Natural killer cell (primary cell): ENCODE measurements at regions not wholly inside any gene's neighbourhood (a gene's known extent, or its start where the extent isn't known, plus 50 kb on each side); places are given as distances from the start of the nearest gene placed in this dataset.
"Not testable (repeated sequence)": the region's sequence is repeated elsewhere in the genome, so short reads cannot be mapped to it uniquely, and the experiment has no call there.

Source experiments
- ATAC-seq, 3 donors: fragments of 150-1000 bp in 2 of 3; fragments of 200-7000 bp in 1 of 3; cut with Tn5 transposase; 1 replicate in 1 of 3; 2 replicates in 2 of 3; pipeline ENCODE4 v1.10.0; 2021; ENCODE audit warnings: mild to moderate bottlenecking in 2 of 3, moderate library complexity in 2 of 3
- DNase-seq, 2 donors: peaks; one replicate each; pipeline versions ENCODE4 v3.0.0 to v3.0.0-alpha.2; 2013 to 2021; ENCODE audit warnings: mixed read lengths in 1 of 2
- H3K27ac ChIP-seq: one replicate; pipeline ENCODE4 v1.5.1; 2013; ENCODE audit warnings: mild to moderate bottlenecking, low read length
- H3K27me3 ChIP-seq: one replicate; pipeline ENCODE4 v1.6.1; 2013; ENCODE audit warnings: low read length; ENCODE audit not compliant: control insufficient read depth, insufficient read depth
- H3K36me3 ChIP-seq: one replicate; pipeline ENCODE4 v1.6.1; 2013; ENCODE audit warnings: low read length; ENCODE audit not compliant: control insufficient read depth, insufficient read depth
- H3K4me1 ChIP-seq: one replicate; pipeline ENCODE4 v1.6.1; 2013; ENCODE audit warnings: low read length; ENCODE audit not compliant: control insufficient read depth, insufficient read depth
- H3K4me3 ChIP-seq: one replicate; pipeline ENCODE4 v1.5.1; 2013; ENCODE audit warnings: low read length
- H3K9me3 ChIP-seq: one replicate; pipeline ENCODE4 v1.6.1; 2013; ENCODE audit warnings: low read length; ENCODE audit not compliant: control insufficient read depth, insufficient read depth
- H3K27ac Mint-ChIP-seq, 2 donors: one replicate each; pipeline ENCODE4 v1.8.0; 2022; ENCODE audit warnings: mild to moderate bottlenecking in 2 of 2, mixed read lengths in 2 of 2, moderate library complexity in 1 of 2
- H3K27me3 Mint-ChIP-seq, 2 donors: one replicate each; pipeline ENCODE4 v1.8.0; 2022; ENCODE audit warnings: low read depth in 2 of 2, mixed read lengths in 2 of 2
- H3K36me3 Mint-ChIP-seq: one replicate; pipeline ENCODE4 v1.8.0; 2022; ENCODE audit warnings: mixed read lengths
- H3K4me1 Mint-ChIP-seq, 2 donors: one replicate each; pipeline ENCODE4 v1.8.0; 2022; ENCODE audit warnings: mixed read lengths in 2 of 2
- H3K4me3 Mint-ChIP-seq: one replicate; pipeline ENCODE4 v1.8.0; 2022; ENCODE audit warnings: mild to moderate bottlenecking, moderate library complexity, mixed read lengths
- H3K9me3 Mint-ChIP-seq, 2 donors: one replicate each; pipeline ENCODE4 v1.8.0; 2022; ENCODE audit warnings: mixed read lengths in 2 of 2
- CTCF ChIP-seq: fragments of 200-600 bp; IDR thresholded peaks from one replicate; pipeline ENCODE4 v1.8.0; 2022; ENCODE audit warnings: antibody characterized with exemption
- WGBS: methylation state at CpG from one replicate; pipeline ENCODE4 v1.1.7; 2013; ENCODE audit warnings: missing lambda C conversion rate; ENCODE audit not compliant: insufficient coverage; 5-methylcytosine and 5-hydroxymethylcytosine counted together
- intact Hi-C: fragments of 100-400 bp; cut with micrococcal nuclease; formaldehyde crosslinking; loops from one replicate; pipeline ENCODE4 v1.14.2; 2022

GRCh38 chr4:66475596-66475995 is 805.3 kb upstream of the EPHA5 start:
- intact Hi-C loops: no loop called here
- no peaks in the 10 kb centered on the region for H3K36me3 ChIP-seq
- WGBS: 66% methylated on average over 3 of the region's 3 CpGs
- peaks cover 7% of the 10 kb centered on the region for H3K9me3 ChIP-seq
- ATAC-seq (no peak), DNase-seq (no peak)
- Mint-ChIP-seq H3K9me3 (peaks cover 10 to 11% of the 10 kb centered on the region in 2 donors), H3K4me1 (no peaks in the 10 kb centered on the region), H3K4me3 (no peak overlapping the region), H3K27ac (no peak overlapping the region), H3K36me3 (peaks cover 6% of the 10 kb centered on the region), H3K27me3 (no peaks in the 10 kb centered on the region)
- H3K27me3 ChIP-seq: no peaks in the 10 kb centered on the region
- no peak overlapping the region for H3K4me3 ChIP-seq
- no peak for TF ChIP-seq CTCF
- no peak overlapping the region for H3K27ac ChIP-seq
- H3K4me1 ChIP-seq: no peaks in the 10 kb centered on the region

DNA sequence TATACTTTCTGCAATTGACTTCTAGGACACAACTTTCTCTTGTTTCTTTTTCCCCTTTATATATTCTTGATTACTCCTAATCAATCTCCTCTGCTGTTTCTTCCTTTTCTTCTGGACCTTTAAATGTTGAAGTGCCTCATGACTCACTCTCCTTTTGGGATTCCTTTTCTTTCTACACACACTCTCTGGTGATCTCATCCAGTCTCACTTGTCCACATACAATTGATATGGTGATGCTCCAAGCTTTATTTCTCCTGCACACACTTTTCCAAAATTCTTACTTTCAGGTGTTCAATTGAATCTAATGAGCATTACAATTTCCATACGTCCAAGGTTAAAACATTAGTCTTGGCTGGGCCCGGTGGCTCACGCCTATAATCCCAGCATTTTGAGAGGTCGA is 794.8 kb upstream of the EPHA5 start:
- Histone ChIP-seq H3K4me3 (no peak overlapping the region), H3K36me3 (no peaks in the 10 kb centered on the region), H3K27me3 (no peaks in the 10 kb centered on the region), H3K27ac (no peak overlapping the region), H3K4me1 (no peaks in the 10 kb centered on the region), H3K9me3 (peaks cover 11% of the 10 kb centered on the region)
- no peaks in the 10 kb centered on the region for H3K4me1 Mint-ChIP-seq
- WGBS: 70% methylated on average over 4 of the region's 4 CpGs
- intact Hi-C loops: no loop called here
- DNase-seq (no peak), ATAC-seq (no peak)
- peaks cover 14% of the 10 kb centered on the region for H3K36me3 Mint-ChIP-seq
- H3K27ac Mint-ChIP-seq: no peak overlapping the region
- no peak for TF ChIP-seq CTCF
- no peaks in the 10 kb centered on the region for H3K27me3 Mint-ChIP-seq
- H3K9me3 Mint-ChIP-seq: peaks cover 16 to 19% of the 10 kb centered on the region in 2 donors
- no peak overlapping the region for H3K4me3 Mint-ChIP-seq

DNA sequence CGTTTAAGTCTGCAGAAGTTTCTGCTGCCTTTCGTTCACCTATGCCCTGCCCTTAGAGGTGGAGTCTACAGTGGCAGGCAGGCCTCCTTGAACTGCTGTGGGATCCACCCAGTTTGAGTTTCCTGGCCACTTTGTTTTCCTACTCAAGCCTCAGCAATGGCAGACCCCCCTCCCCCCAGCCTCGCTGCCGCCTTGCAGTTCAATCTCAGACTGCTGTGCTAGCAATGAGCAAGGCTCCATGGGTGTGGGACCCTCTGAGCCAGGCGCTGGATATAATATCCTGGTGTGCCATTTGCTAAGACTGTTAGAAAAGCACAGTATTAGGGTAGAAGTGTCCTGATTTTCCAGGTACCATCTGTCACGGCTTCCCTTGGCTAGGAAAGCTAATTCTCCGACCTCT is 792.6 kb upstream of the EPHA5 start:
- H3K27me3 Mint-ChIP-seq, DNase-seq, intact Hi-C loops, H3K4me3 ChIP-seq, H3K4me1 ChIP-seq, H3K27ac ChIP-seq, H3K27ac Mint-ChIP-seq, H3K4me1 Mint-ChIP-seq, ATAC-seq, H3K36me3 ChIP-seq, H3K27me3 ChIP-seq, H3K4me3 Mint-ChIP-seq: not testable (repeated sequence)
- H3K36me3 Mint-ChIP-seq: peaks cover 14% of the 10 kb centered on the region
- 63% methylated on average over 7 of the region's 7 CpGs for WGBS
- peaks cover 11% of the 10 kb centered on the region for H3K9me3 ChIP-seq
- peaks cover 19 to 20% of the 10 kb centered on the region in 2 donors for H3K9me3 Mint-ChIP-seq

DNA sequence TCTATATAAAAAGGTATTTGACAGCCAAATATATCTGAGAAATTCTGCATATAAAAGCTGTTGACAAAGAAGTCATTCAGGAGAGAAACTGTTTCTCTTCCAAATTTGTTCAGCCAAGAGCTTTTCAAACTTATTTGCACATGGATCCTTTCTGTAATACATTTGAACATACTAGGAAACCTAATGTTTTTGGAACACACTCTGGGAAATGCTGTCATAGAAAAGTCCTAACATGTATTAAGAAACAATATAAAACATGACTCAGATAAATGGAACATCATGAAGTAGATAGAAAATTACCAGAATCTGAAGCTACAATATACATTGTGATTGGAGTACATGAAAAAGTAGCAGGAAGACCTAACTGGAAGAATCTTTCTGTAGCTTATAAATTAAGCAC is 781.5 kb upstream of the EPHA5 start:
- H3K4me1 ChIP-seq: no peaks in the 10 kb centered on the region
- no peaks in the 10 kb centered on the region for H3K27me3 Mint-ChIP-seq
- H3K4me1 Mint-ChIP-seq: no peaks in the 10 kb centered on the region
- H3K27ac ChIP-seq: no peak overlapping the region
- DNase-seq: no peak
- peaks cover 12 to 15% of the 10 kb centered on the region in 2 donors for H3K9me3 Mint-ChIP-seq
- no peak for TF ChIP-seq CTCF
- intact Hi-C loops: no loop called here
- no peaks in the 10 kb centered on the region for H3K27me3 ChIP-seq
- H3K9me3 ChIP-seq: no peaks in the 10 kb centered on the region
- no peak overlapping the region for H3K4me3 Mint-ChIP-seq
- H3K27ac Mint-ChIP-seq: no peak overlapping the region
- no peaks in the 10 kb centered on the region for H3K36me3 Mint-ChIP-seq
- H3K4me3 ChIP-seq: no peak overlapping the region
- no peaks in the 10 kb centered on the region for H3K36me3 ChIP-seq
- no peak for ATAC-seq
